HG03135 (cell line): ENCODE measurements at regions not wholly inside any gene's neighbourhood (a gene's known extent, or its start where the extent isn't known, plus 50 kb on each side); places are given as distances from the start of the nearest gene placed in this dataset.
"Not testable (repeated sequence)": the region's sequence is repeated elsewhere in the genome, so short reads cannot be mapped to it uniquely, and the experiment has no call there.

Experiments used
- ATAC-seq: cut with Tn5 transposase; IDR thresholded peaks from one replicate; pipeline ENCODE4 v1.9.1; 2021; ENCODE audit warnings: mild to moderate bottlenecking, moderate library complexity; ENCODE audit not compliant: unreplicated experiment

- no peak for ATAC-seq
These were observed 105.6 kb upstream of the ZBTB20 start for GRCh38 chr3:115252679-115253078.

GRCh38 chr3:115254492-115255196 is 107.6 kb upstream of the ZBTB20 start:
- no peak for ATAC-seq

- ATAC-seq: no peak
These were observed 108.1 kb upstream of the ZBTB20 start for GRCh38 chr3:115255197-115255585.

GRCh38 chr3:115270849-115271248 is 123.8 kb upstream of the ZBTB20 start:
- no peak for ATAC-seq

GRCh38 chr3:115272036-115272824 is 125.1 kb upstream of the ZBTB20 start:
- no peak for ATAC-seq

- no peak for ATAC-seq
These were observed 128.8 kb upstream of the ZBTB20 start for GRCh38 chr3:115275896-115276295.

- no peak for ATAC-seq
These were observed 132.9 kb upstream of the ZBTB20 start for GRCh38 chr3:115279939-115280338.

GRCh38 chr3:115280506-115280905 is 133.4 kb upstream of the ZBTB20 start:
- no peak for ATAC-seq

GRCh38 chr3:115281697-115282675 is 134.9 kb upstream of the ZBTB20 start:
- ATAC-seq: no peak

- ATAC-seq: no peak
These were observed 137.9 kb upstream of the ZBTB20 start for GRCh38 chr3:115284980-115285379.

GRCh38 chr3:115286529-115287197 is 139.6 kb upstream of the ZBTB20 start:
- ATAC-seq: no peak

- ATAC-seq: no peak
These were observed 140.1 kb upstream of the ZBTB20 start for GRCh38 chr3:115287198-115287597.

GRCh38 chr3:115292131-115292530 is 145.0 kb upstream of the ZBTB20 start:
- ATAC-seq: no peak

GRCh38 chr3:115292677-115293165 is 145.6 kb upstream of the ZBTB20 start:
- ATAC-seq: no peak

GRCh38 chr3:115293321-115293720 is 146.2 kb upstream of the ZBTB20 start:
- no peak for ATAC-seq

- no peak for ATAC-seq
These were observed 154.3 kb upstream of the ZBTB20 start for GRCh38 chr3:115301364-115301860.

GRCh38 chr3:115317953-115318352 is 170.9 kb upstream of the ZBTB20 start:
- ATAC-seq: not testable (repeated sequence)

- ATAC-seq: no peak
These were observed 174.3 kb upstream of the ZBTB20 start for GRCh38 chr3:115321400-115321805.

GRCh38 chr3:115322901-115323300 is 175.8 kb upstream of the ZBTB20 start:
- ATAC-seq: no peak

GRCh38 chr3:115323380-115323779 is 176.3 kb upstream of the ZBTB20 start:
- no peak for ATAC-seq
